Type B pancreatic cell (in vitro differentiated cells): ENCODE measurements at regions not wholly inside any gene's neighbourhood (a gene's known extent, or its start where the extent isn't known, plus 50 kb on each side); places are given as distances from the start of the nearest gene placed in this dataset.
"Not testable (repeated sequence)": the region's sequence is repeated elsewhere in the genome, so short reads cannot be mapped to it uniquely, and the experiment has no call there.

Source experiments
- DNase-seq: peaks from one replicate; pipeline ENCODE4 v3.0.0; 2021; ENCODE audit warnings: mixed read lengths; ENCODE audit not compliant: unreplicated experiment; ENCODE audit errors: extremely low spot score
- H3K27ac Mint-ChIP-seq: 2 replicates; pipeline ENCODE4 v1.8.0; 2021; ENCODE audit warnings: mild to moderate bottlenecking, mixed read lengths
- H3K27me3 Mint-ChIP-seq: 2 replicates; pipeline ENCODE4 v1.8.0; 2021; ENCODE audit warnings: mixed read lengths
- H3K36me3 Mint-ChIP-seq: 2 replicates; pipeline ENCODE4 v1.8.0; 2021; ENCODE audit warnings: mixed read lengths
- H3K4me1 Mint-ChIP-seq: one replicate; pipeline ENCODE4 v1.8.0; 2021; ENCODE audit warnings: mixed read lengths; ENCODE audit not compliant: unreplicated experiment
- H3K4me3 Mint-ChIP-seq: 2 replicates; pipeline ENCODE4 v1.8.0; 2021; ENCODE audit warnings: mild to moderate bottlenecking, mixed read lengths
- H3K9me3 Mint-ChIP-seq: 2 replicates; pipeline ENCODE4 v1.8.0; 2021; ENCODE audit warnings: mixed read lengths
- CTCF ChIP-seq: fragments of 200-600 bp; sonication (generic); conservative IDR thresholded peaks from 2 replicates; pipeline ENCODE4 v1.5.0; 2021; ENCODE audit warnings: antibody characterized with exemption, mild to moderate bottlenecking

GRCh38 chr18:11470941-11471340, 138.5 kb upstream of the SLC35G4 start:
- Mint-ChIP-seq H3K27me3 (no peaks in the 10 kb centered on the region), H3K9me3 (peaks cover 10% of the 10 kb centered on the region), H3K4me1 (no peaks in the 10 kb centered on the region), H3K27ac (no peak overlapping the region), H3K4me3 (no peak overlapping the region), H3K36me3 (no peaks in the 10 kb centered on the region)
- no peak for DNase-seq
- TF ChIP-seq CTCF, result no peak

GRCh38 chr18:11468617-11469016, 140.8 kb upstream of the SLC35G4 start:
- Mint-ChIP-seq H3K4me1 (no peaks in the 10 kb centered on the region), H3K27ac (no peak overlapping the region), H3K27me3 (no peaks in the 10 kb centered on the region), H3K36me3 (no peaks in the 10 kb centered on the region), H3K9me3 (no peaks in the 10 kb centered on the region), H3K4me3 (no peak overlapping the region)
- no peak for DNase-seq
- no peak for TF ChIP-seq CTCF

GRCh38 chr18:11468120-11468519, 141.3 kb upstream of the SLC35G4 start:
- Mint-ChIP-seq H3K36me3 (no peaks in the 10 kb centered on the region), H3K27ac (no peak overlapping the region), H3K27me3 (no peaks in the 10 kb centered on the region), H3K4me1 (no peaks in the 10 kb centered on the region), H3K9me3 (no peaks in the 10 kb centered on the region), H3K4me3 (no peak overlapping the region)
- TF ChIP-seq CTCF, result no peak
- no peak for DNase-seq

GRCh38 chr18:11467611-11468010, 141.8 kb upstream of the SLC35G4 start:
- Mint-ChIP-seq H3K27ac (no peak overlapping the region), H3K9me3 (no peaks in the 10 kb centered on the region), H3K4me3 (no peak overlapping the region), H3K36me3 (no peaks in the 10 kb centered on the region), H3K4me1 (no peaks in the 10 kb centered on the region), H3K27me3 (no peaks in the 10 kb centered on the region)
- no peak for TF ChIP-seq CTCF
- no peak for DNase-seq

GRCh38 chr18:11464129-11464528, 145.3 kb upstream of the SLC35G4 start:
- no peaks in the 10 kb centered on the region for H3K4me1 Mint-ChIP-seq
- no peak overlapping the region for H3K27ac Mint-ChIP-seq
- no peaks in the 10 kb centered on the region for H3K9me3 Mint-ChIP-seq
- no peaks in the 10 kb centered on the region for H3K36me3 Mint-ChIP-seq
- no peak overlapping the region for H3K4me3 Mint-ChIP-seq
- no peaks in the 10 kb centered on the region for H3K27me3 Mint-ChIP-seq
- DNase-seq, result no peak
- TF ChIP-seq CTCF, result no peak

- Mint-ChIP-seq H3K27ac (no peak overlapping the region), H3K27me3 (no peaks in the 10 kb centered on the region), H3K9me3 (no peaks in the 10 kb centered on the region), H3K36me3 (no peaks in the 10 kb centered on the region), H3K4me3 (no peak overlapping the region), H3K4me1 (no peaks in the 10 kb centered on the region)
- DNase-seq, result no peak
- no peak for TF ChIP-seq CTCF
Observed at GRCh38 chr18:11458447-11458846, 150.9 kb upstream of the SLC35G4 start.

- not testable (repeated sequence) for H3K4me1 Mint-ChIP-seq, H3K4me3 Mint-ChIP-seq, H3K36me3 Mint-ChIP-seq, DNase-seq, H3K27ac Mint-ChIP-seq, H3K9me3 Mint-ChIP-seq, H3K27me3 Mint-ChIP-seq
Observed at GRCh38 chr18:11457853-11458252, 151.5 kb upstream of the SLC35G4 start.
